ENCODE measurements at regions not wholly inside any gene's neighbourhood (a gene's known extent, or its start where the extent isn't known, plus 50 kb on each side); places are given as distances from the start of the nearest gene placed in this dataset.

DNA sequence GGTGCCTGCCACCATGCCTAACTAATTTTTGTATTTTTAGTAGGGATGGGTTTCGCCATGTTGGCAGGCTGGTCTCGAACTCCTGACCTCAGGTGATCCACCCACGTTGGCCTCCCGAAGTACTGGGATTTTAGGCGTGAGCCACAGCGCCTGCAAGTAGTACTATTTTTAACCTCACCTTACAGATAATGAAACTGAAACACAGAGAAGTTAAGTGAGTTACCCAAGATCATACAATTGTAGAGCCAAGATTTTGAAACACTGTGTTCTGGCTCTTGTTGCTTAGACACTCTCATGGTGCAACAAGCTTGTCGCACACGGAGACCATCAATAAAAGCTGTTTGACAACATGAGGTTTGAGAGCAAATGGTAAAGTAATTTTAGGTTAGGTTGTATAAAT is 159.1 kb upstream of the LMNTD1 start:
- TF ChIP-seq, protein P1, sequence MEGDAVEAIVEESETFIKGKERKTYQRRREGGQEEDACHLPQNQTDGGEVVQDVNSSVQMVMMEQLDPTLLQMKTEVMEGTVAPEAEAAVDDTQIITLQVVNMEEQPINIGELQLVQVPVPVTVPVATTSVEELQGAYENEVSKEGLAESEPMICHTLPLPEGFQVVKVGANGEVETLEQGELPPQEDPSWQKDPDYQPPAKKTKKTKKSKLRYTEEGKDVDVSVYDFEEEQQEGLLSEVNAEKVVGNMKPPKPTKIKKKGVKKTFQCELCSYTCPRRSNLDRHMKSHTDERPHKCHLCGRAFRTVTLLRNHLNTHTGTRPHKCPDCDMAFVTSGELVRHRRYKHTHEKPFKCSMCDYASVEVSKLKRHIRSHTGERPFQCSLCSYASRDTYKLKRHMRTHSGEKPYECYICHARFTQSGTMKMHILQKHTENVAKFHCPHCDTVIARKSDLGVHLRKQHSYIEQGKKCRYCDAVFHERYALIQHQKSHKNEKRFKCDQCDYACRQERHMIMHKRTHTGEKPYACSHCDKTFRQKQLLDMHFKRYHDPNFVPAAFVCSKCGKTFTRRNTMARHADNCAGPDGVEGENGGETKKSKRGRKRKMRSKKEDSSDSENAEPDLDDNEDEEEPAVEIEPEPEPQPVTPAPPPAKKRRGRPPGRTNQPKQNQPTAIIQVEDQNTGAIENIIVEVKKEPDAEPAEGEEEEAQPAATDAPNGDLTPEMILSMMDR (IDR thresholded peaks at IDR 0.05; ENCODE audit: borderline replicate concordance, extremely low read depth, low read length, poor library complexity, severe bottlenecking) = no peak
- no peak for TF ChIP-seq EZH2 (IDR thresholded peaks at IDR 0.05; ENCODE audit: borderline replicate concordance, low read depth, low read length, severe bottlenecking)

All from DND-41 (cell line).